H1 (cell line): ENCODE measurements at regions not wholly inside any gene's neighbourhood (a gene's known extent, or its start where the extent isn't known, plus 50 kb on each side); places are given as distances from the start of the nearest gene placed in this dataset.

Experiments used
- CHD2 ChIP-seq: IDR thresholded peaks from 2 replicates; pipeline ENCODE4 v1.6.1; 2012; ENCODE audit warnings: low read length, improper control_type of control experiment
- EP300 ChIP-seq, 2 experiments: IDR thresholded peaks; 1 replicate in 1 of 2; 2 replicates in 1 of 2; pipeline ENCODE4 v1.6.1; 2011 to 2012; ENCODE audit warnings: low read depth in 2 of 2, low read length in 2 of 2, mild to moderate bottlenecking in 2 of 2, borderline replicate concordance in 1 of 2, inconsistent platforms in 1 of 2, moderate library complexity in 1 of 2
- EZH2 ChIP-seq: fragments of 200-600 bp; sonication (generic); IDR thresholded peaks from 2 replicates; pipeline ENCODE4 v1.7.1; 2012; ENCODE audit warnings: low read depth, mild to moderate bottlenecking, moderate library complexity, low read length, inconsistent platforms; ENCODE audit not compliant: severe bottlenecking
- HDAC2 ChIP-seq, 2 experiments: fragments of 300-600 bp in 1 of 2; sonication (generic) in 1 of 2; IDR thresholded peaks; 2 replicates each; pipeline ENCODE4 v1.6.1; 2011 to 2012; ENCODE audit warnings: low read depth in 2 of 2, low read length in 2 of 2, mild to moderate bottlenecking in 2 of 2, moderate library complexity in 2 of 2, borderline replicate concordance in 1 of 2, inconsistent platforms in 1 of 2
- KDM5A ChIP-seq: fragments of 200-600 bp; IDR thresholded peaks from 2 replicates; pipeline ENCODE4 v1.7.1; 2012; ENCODE audit warnings: mild to moderate bottlenecking, low read length, inconsistent platforms, mixed read lengths
- PHF8 ChIP-seq: fragments of 200-600 bp; sonication (generic); conservative IDR thresholded peaks from 2 replicates; pipeline ENCODE4 v1.7.1; 2012; ENCODE audit warnings: low read depth, mild to moderate bottlenecking, inconsistent platforms, low read length, moderate library complexity
- POLR2A ChIP-seq, 2 experiments: IDR thresholded peaks; 1 replicate in 1 of 2; 2 replicates in 1 of 2; pipeline ENCODE4 v1.6.1; 2011; ENCODE audit warnings: low read depth in 2 of 2, low read length in 2 of 2, mild to moderate bottlenecking in 2 of 2; ENCODE audit errors: control extremely low read depth in 1 of 2
- POLR2AphosphoS5 ChIP-seq: IDR thresholded peaks from 2 replicates; pipeline ENCODE4 v1.6.1; 2011; ENCODE audit warnings: low read depth, low read length
- SP2 ChIP-seq: IDR thresholded peaks from 2 replicates; pipeline ENCODE4 v1.6.1; 2012; ENCODE audit warnings: mild to moderate bottlenecking, low read length, inconsistent platforms
- YY1 ChIP-seq: IDR thresholded peaks from 2 replicates; pipeline ENCODE4 v1.6.1; 2011; ENCODE audit warnings: low read depth, mild to moderate bottlenecking, low read length
- TF ChIP-seq, protein P1 (sequence below), 3 experiments: IDR thresholded peaks; 1 replicate in 2 of 3; 2 replicates in 1 of 3; pipeline versions ENCODE4 v1.5.1 to v1.6.1; 2011; ENCODE audit warnings: low read length in 3 of 3, mild to moderate bottlenecking in 3 of 3, inconsistent platforms in 2 of 3, low read depth in 1 of 3, moderate library complexity in 1 of 3; ENCODE audit not compliant: insufficient read depth in 1 of 3; ENCODE audit errors: control extremely low read depth in 1 of 3

DNA sequence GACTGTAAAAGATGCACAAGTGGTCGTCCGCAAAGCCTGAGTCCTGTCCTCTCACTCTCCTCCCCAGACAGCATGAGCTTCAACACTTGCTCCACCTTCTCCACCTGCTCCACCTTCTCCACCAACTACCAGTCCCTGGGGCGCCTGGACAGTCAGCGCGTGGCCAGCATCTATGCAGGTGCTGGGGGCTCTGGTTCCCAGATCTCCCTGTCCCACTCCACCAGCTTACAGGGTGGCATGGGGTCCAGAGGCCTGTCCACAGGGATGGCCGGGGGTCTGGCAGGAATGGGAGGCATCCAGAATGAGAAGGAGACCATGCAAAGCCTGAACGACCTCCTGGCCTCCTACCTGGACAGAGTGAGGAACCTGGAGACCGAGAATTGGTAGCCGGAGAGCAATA, 162.2 kb upstream of the NT5E start:
- TF ChIP-seq, protein P1, sequence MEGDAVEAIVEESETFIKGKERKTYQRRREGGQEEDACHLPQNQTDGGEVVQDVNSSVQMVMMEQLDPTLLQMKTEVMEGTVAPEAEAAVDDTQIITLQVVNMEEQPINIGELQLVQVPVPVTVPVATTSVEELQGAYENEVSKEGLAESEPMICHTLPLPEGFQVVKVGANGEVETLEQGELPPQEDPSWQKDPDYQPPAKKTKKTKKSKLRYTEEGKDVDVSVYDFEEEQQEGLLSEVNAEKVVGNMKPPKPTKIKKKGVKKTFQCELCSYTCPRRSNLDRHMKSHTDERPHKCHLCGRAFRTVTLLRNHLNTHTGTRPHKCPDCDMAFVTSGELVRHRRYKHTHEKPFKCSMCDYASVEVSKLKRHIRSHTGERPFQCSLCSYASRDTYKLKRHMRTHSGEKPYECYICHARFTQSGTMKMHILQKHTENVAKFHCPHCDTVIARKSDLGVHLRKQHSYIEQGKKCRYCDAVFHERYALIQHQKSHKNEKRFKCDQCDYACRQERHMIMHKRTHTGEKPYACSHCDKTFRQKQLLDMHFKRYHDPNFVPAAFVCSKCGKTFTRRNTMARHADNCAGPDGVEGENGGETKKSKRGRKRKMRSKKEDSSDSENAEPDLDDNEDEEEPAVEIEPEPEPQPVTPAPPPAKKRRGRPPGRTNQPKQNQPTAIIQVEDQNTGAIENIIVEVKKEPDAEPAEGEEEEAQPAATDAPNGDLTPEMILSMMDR (IDR thresholded peaks at IDR 0.05; ENCODE audit: control extremely low read depth in 1 of 3, insufficient read depth in 1 of 3, low read depth in 1 of 3, low read length in 3 of 3): no peak
- TF ChIP-seq POLR2A (IDR thresholded peaks at IDR 0.05; ENCODE audit: control extremely low read depth in 1 of 2, low read depth in 2 of 2, low read length in 2 of 2): no peak
- no peak for TF ChIP-seq SP2
- no peak for TF ChIP-seq KDM5A
- TF ChIP-seq CHD2: no peak
- no peak for TF ChIP-seq POLR2AphosphoS5
- TF ChIP-seq YY1: no peak
- no peak for TF ChIP-seq EZH2
- no peak for TF ChIP-seq HDAC2 (IDR thresholded peaks at IDR 0.05; ENCODE audit: borderline replicate concordance in 1 of 2, low read depth in 2 of 2, low read length in 2 of 2)
- no peak for TF ChIP-seq PHF8
- no peak for TF ChIP-seq EP300 (IDR thresholded peaks at IDR 0.05; ENCODE audit: borderline replicate concordance in 1 of 2, low read depth in 2 of 2, low read length in 2 of 2)
